K562 (cell line): ENCODE measurements at regions not wholly inside any gene's neighbourhood (a gene's known extent, or its start where the extent isn't known, plus 50 kb on each side); places are given as distances from the start of the nearest gene placed in this dataset.
A peak's percentile ranks its signal among the peaks of the same experiment; 100 is the strongest.

Experiments used
- ATAC-seq: fragments of 200-7000 bp; cut with Tn5 transposase; 3 replicates; pipeline ENCODE4 v1.9.1; 2020; ENCODE audit warnings: moderate library complexity
- BruUV-seq: library from RNA; stranded (reverse); fragments of 400-500 nt; replicated peaks from 2 replicates; lab custom pipeline; 2021; lab: Mats Ljungman, UMichigan
- CTCF ChIA-PET: fragments of 300-600 bp; formaldehyde crosslinking; extraction: SDS; loops from one replicate; lab custom pipeline; 2021; ENCODE audit warnings: low intra/inter-chr PET ratio; lab: Yijun Ruan, JAX
- POLR2A ChIA-PET: fragments of 300-600, 350-650 bp; sonication (Branson Sonifier 250); formaldehyde crosslinking; extraction: SDS; loops from one replicate; lab custom pipeline; 2021; ENCODE audit warnings: antibody characterized with exemption, inconsistent platforms; lab: Yijun Ruan, JAX
- DNase-seq, 4 experiments: peaks; one replicate each; pipeline versions ENCODE4 v3.0.0 to v3.0.0-alpha.2; 2011 to 2018; ENCODE audit warnings: low spot score in 3 of 4, mixed read lengths in 3 of 4; ENCODE audit errors: extremely low read depth in 1 of 4
- FAIRE-seq: peaks from 2 replicates; lab custom pipeline; 2011; peaks lifted over from hg19 to GRCh38; lab: Jason Lieb, UNC
- H2AFZ ChIP-seq: 2 replicates; pipeline ENCODE4 v1.6.0; 2011; ENCODE audit warnings: low read depth, low read length, control low read depth, inconsistent platforms
- H3K27ac ChIP-seq: fragments of 200-600 bp; 3 replicates; pipeline ENCODE4 v1.8.0; 2011; ENCODE audit warnings: low read depth, mild to moderate bottlenecking, control low read depth, inconsistent platforms, low read length, moderate library complexity, mixed read lengths; ENCODE audit errors: extremely low read depth
- H3K27me3 ChIP-seq, 2 experiments: fragments of 300-600 bp in 1 of 2; 2 replicates in 1 of 2; 3 replicates in 1 of 2; pipeline versions ENCODE4 v1.6.0 to v1.8.0; 2011; ENCODE audit warnings: inconsistent platforms in 2 of 2, low read length in 2 of 2, mild to moderate bottlenecking in 1 of 2, mixed read lengths in 1 of 2, moderate library complexity in 1 of 2; ENCODE audit not compliant: control insufficient read depth in 2 of 2, insufficient read depth in 2 of 2
- H3K36me3 ChIP-seq: fragments of 300-600 bp; 3 replicates; pipeline ENCODE4 v1.8.0; 2011; ENCODE audit warnings: mild to moderate bottlenecking, low read length, inconsistent platforms; ENCODE audit not compliant: control insufficient read depth, insufficient read depth
- H3K4me1 ChIP-seq, 2 experiments: fragments of 200-600 bp in 1 of 2; replicated peaks in 1 of 2; 2 replicates in 1 of 2; 3 replicates in 1 of 2; pipeline versions ENCODE4 v1.5.1 to v1.8.0; 2011; ENCODE audit warnings: inconsistent platforms in 2 of 2, low read length in 2 of 2, mild to moderate bottlenecking in 1 of 2, mixed read lengths in 1 of 2, moderate library complexity in 1 of 2; ENCODE audit not compliant: control insufficient read depth in 2 of 2, insufficient read depth in 2 of 2
- H3K4me2 ChIP-seq: 2 replicates; pipeline ENCODE4 v1.6.1; 2011; ENCODE audit warnings: low read length, control low read depth, inconsistent platforms, mixed read lengths; ENCODE audit not compliant: insufficient read depth
- H3K4me3 ChIP-seq: fragments of 200-600 bp; sonication (generic), shearing (Covaris generic); 2 replicates; pipeline ENCODE4 v1.5.1; 2016; ENCODE audit warnings: control low read depth, inconsistent platforms
- H3K79me2 ChIP-seq: fragments of 200-600 bp; 3 replicates; pipeline ENCODE4 v1.8.0; 2011; ENCODE audit warnings: low read length, inconsistent platforms; ENCODE audit not compliant: control insufficient read depth, insufficient read depth
- H3K9ac ChIP-seq, 2 experiments: 2 replicates each; pipeline versions ENCODE4 v1.6.0 to v1.6.1; 2011; ENCODE audit warnings: low read depth in 2 of 2, low read length in 2 of 2, control low read depth in 1 of 2, inconsistent platforms in 1 of 2, mild to moderate bottlenecking in 1 of 2, mixed read lengths in 1 of 2; ENCODE audit not compliant: insufficient read depth in 1 of 2
- H3K9me1 ChIP-seq: one replicate; pipeline ENCODE4 v1.6.0; 2011; ENCODE audit warnings: inconsistent platforms, mild to moderate bottlenecking, low read length, moderate library complexity; ENCODE audit not compliant: control insufficient read depth, insufficient read depth
- H3K9me3 ChIP-seq: replicated peaks from 2 replicates; pipeline ENCODE4 v1.5.1; 2011; ENCODE audit warnings: low read depth, low read length, inconsistent platforms; ENCODE audit not compliant: control insufficient read depth, insufficient read depth
- H4K20me1 ChIP-seq: replicated peaks from 2 replicates; pipeline ENCODE4 v1.6.1; 2011; ENCODE audit warnings: low read length, inconsistent platforms, mixed read lengths; ENCODE audit not compliant: control insufficient read depth, insufficient read depth
- FOSL1 ChIP-seq: fragments of 200-800 bp; sonication (Bioruptor generic); conservative IDR thresholded peaks from 2 replicates; pipeline ENCODE4 v1.6.1; 2016; ENCODE audit warnings: missing genetic modification characterization, missing compliant biosample characterization
- GABPB2 ChIP-seq: fragments of 250-450 bp; sonication (Bioruptor Pico); conservative IDR thresholded peaks from 2 replicates; pipeline ENCODE4 v1.5.1; 2021; ENCODE audit warnings: mild to moderate bottlenecking
- HDAC3 ChIP-seq: fragments of 450-650 bp; IDR thresholded peaks from 2 replicates; pipeline ENCODE4 v1.6.1; 2018; ENCODE audit warnings: borderline replicate concordance, mild to moderate bottlenecking, moderate library complexity; ENCODE audit not compliant: partially characterized antibody
- MTF1 ChIP-seq: fragments of 250-450 bp; sonication (Bioruptor Pico); IDR thresholded peaks from 2 replicates; pipeline ENCODE4 v1.9.0; 2021; ENCODE audit warnings: moderate library complexity, mild to moderate bottlenecking, inconsistent platforms, borderline replicate concordance
- NCOR1 ChIP-seq: fragments of 450-650 bp; IDR thresholded peaks from 2 replicates; pipeline ENCODE4 v1.6.1; 2016; ENCODE audit warnings: mild to moderate bottlenecking, moderate library complexity
- NFXL1 ChIP-seq: fragments of 450-650 bp; formaldehyde crosslinking; IDR thresholded peaks from 2 replicates; pipeline ENCODE4 v1.4.0; 2021; ENCODE audit warnings: mild to moderate bottlenecking
- POLR2AphosphoS2 ChIP-seq: IDR thresholded peaks from 2 replicates; pipeline ENCODE4 v1.6.1; 2012; ENCODE audit warnings: low read length, improper control_type of control experiment
- RBM34 ChIP-seq: fragments of 200-400 bp; formaldehyde crosslinking; IDR thresholded peaks from 2 replicates; pipeline ENCODE4 v1.6.1; 2018; ENCODE audit warnings: low read length, borderline replicate concordance; ENCODE audit not compliant: insufficient read depth
- RFX1 ChIP-seq: fragments of 450-650 bp; IDR thresholded peaks from 2 replicates; pipeline ENCODE4 v1.6.1; 2016; ENCODE audit warnings: mild to moderate bottlenecking, moderate library complexity
- SPI1 ChIP-seq: IDR thresholded peaks from 2 replicates; pipeline ENCODE4 v1.6.1; 2011; ENCODE audit warnings: low read depth, low read length, control low read depth, borderline replicate concordance
- ZNF197 ChIP-seq: fragments of 200-800 bp; sonication (Bioruptor generic); IDR thresholded peaks from 2 replicates; pipeline ENCODE4 v1.6.1; 2016; ENCODE audit warnings: low read depth, missing genetic modification characterization, missing compliant biosample characterization
- ZNF354B ChIP-seq: fragments of 250-450 bp; sonication (Bioruptor Pico); IDR thresholded peaks from 2 replicates; pipeline ENCODE4 v1.4.0; 2020
- ZNF699 ChIP-seq: fragments of 250-450 bp; sonication (Bioruptor Pico); IDR thresholded peaks from 2 replicates; pipeline ENCODE4 v1.8.0; 2021; ENCODE audit warnings: mild to moderate bottlenecking, moderate library complexity; ENCODE audit not compliant: insufficient replicate concordance
- WGBS: fragments of 100-300 bp; shearing (Covaris generic); methylation state at CpG from one replicate; pipeline ENCODE4 v1.1.6; 2016; ENCODE audit warnings: low coverage, mixed read lengths; ENCODE audit not compliant: insufficient coverage; ENCODE audit errors: missing lambda C conversion rate; 5-methylcytosine and 5-hydroxymethylcytosine counted together
- in situ Hi-C: fragments of 300-500 bp; cut with MboI; formaldehyde crosslinking; loops from 4 replicates; pipeline ENCODE4 v1.15.0; 2018; ENCODE audit warnings: inconsistent platforms, mixed read lengths
- intact Hi-C: fragments of 100-400 bp; cut with micrococcal nuclease; formaldehyde crosslinking; loops from 2 replicates; pipeline ENCODE4 v1.14.2; 2022
- TF ChIP-seq, protein P1 (sequence below): sonication (generic); formaldehyde crosslinking; IDR thresholded peaks from 2 replicates; pipeline ENCODE4 v1.8.0; 2022; ENCODE audit warnings: mild to moderate bottlenecking, missing genetic modification reagents, borderline replicate concordance
- TF ChIP-seq, protein P2 (sequence below): sonication (generic); formaldehyde crosslinking; IDR thresholded peaks from 2 replicates; pipeline ENCODE4 v1.8.0; 2023; ENCODE audit warnings: mild to moderate bottlenecking, missing genetic modification reagents
- TF ChIP-seq, protein P3 (sequence below), 2 experiments: fragments of 450-650 bp; conservative IDR thresholded peaks; 2 replicates each; pipeline ENCODE4 v1.6.1; 2017; ENCODE audit warnings: mild to moderate bottlenecking in 2 of 2, moderate library complexity in 2 of 2

DNA sequence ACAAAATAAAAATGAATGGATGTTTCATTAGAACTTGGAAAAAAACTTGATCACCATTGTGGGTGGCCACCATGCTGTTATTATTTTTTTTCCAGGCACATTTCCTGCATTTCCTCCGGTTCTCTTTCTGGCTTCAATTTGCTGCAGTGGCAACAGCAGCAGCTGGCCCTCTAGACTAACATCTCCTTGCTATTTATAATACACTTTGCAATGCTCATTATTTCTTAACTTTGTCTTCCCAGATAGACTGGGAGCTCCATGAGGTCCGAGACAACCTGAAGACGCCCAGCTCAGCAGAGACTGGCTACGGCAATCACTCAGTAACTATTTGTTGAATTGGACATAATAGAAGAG, 53.4 kb upstream of the ATP5PO start (continued):
- TF ChIP-seq, protein P1, sequence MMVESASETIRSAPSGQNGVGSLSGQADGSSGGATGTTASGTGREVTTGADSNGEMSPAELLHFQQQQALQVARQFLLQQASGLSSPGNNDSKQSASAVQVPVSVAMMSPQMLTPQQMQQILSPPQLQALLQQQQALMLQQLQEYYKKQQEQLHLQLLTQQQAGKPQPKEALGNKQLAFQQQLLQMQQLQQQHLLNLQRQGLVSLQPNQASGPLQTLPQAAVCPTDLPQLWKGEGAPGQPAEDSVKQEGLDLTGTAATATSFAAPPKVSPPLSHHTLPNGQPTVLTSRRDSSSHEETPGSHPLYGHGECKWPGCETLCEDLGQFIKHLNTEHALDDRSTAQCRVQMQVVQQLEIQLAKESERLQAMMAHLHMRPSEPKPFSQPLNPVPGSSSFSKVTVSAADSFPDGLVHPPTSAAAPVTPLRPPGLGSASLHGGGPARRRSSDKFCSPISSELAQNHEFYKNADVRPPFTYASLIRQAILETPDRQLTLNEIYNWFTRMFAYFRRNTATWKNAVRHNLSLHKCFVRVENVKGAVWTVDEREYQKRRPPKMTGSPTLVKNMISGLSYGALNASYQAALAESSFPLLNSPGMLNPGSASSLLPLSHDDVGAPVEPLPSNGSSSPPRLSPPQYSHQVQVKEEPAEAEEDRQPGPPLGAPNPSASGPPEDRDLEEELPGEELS (CRISPR knock-in tag) = no peak
- TF ChIP-seq MTF1 (CRISPR knock-in tag) = no peak
- no peak for TF ChIP-seq HDAC3

DNA sequence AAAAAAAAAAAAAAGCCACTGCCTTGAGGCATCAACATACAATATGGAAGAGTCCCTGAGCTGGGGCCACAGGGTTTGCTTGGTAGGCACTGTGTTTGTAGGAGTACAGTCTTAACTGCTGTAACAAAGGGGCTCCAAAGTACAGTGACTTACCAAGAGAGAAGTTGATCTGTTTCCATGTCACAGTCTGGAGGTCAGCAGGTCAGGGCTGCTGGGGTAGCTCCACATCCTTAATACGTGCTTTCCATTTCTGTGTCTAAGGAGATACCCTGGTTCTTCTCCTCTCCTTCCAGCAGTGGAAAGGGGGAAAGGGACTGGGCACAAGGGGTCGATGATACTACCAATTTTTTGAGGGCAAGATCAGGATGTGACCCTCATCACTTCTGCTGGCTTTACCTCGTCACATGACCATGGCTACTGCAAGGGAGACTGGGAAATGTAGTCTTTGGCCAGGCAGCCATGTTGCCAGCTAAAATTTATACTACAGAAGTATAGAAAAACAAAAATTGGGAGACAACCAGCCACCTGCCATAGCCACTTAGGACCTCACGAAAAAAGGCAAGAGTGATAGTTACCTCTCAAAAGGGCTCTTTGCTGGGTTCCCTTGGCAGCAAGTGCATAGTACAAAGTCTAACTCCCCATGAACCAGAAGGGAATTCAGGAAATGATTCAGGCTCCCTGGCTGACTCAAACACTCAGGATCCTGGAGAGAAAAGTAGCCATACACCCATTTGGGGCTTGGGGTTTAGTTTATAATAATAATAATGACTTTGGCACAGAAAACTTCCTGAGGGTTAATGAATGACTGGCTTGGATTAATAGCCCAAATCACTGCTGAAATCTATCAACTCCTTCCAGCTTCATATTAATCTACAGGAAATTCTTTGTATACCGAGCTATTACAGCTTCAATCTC, 52.7 kb upstream of the ATP5PO start:
- Histone ChIP-seq H3K4me1 (peaks cover 0 to 44% of the 10 kb centered on the region in 2 experiments; a peak in 4 of 5 replicates), H3K9me1 (no peaks in the 10 kb centered on the region), H3K27me3 (no peaks in the 10 kb centered on the region), H3K9me3 (no peaks in the 10 kb centered on the region), H3K4me2 (peak overlapping the region; percentile 64), H2AFZ (peak overlapping the region; percentile 83), H3K36me3 (no peaks in the 10 kb centered on the region), H3K4me3 (no peak overlapping the region), H3K79me2 (no peaks in the 10 kb centered on the region), H3K27ac (no peak overlapping the region), H3K9ac (no peak overlapping the region), H4K20me1 (no peaks in the 10 kb centered on the region)
- ChIA-PET POLR2A (interaction anchor here (0.9 to 1.7 kb wide), 6 partner anchors 9 to 44 kb away, joined by 3 to 8 read pairs (median 4); no protein-coding TSS in a partner anchor), CTCF (no interaction called here)
- FAIRE-seq = peak; percentile 87
- BruUV-seq = no TSS peak
- in situ Hi-C loops (no loop called here), intact Hi-C loops (no loop called here)
- WGBS = 25% methylated on average over 5 of the region's 5 CpGs
- peak; percentile 94 for ATAC-seq
- peak; percentile 56 to 68 (median 60) for DNase-seq
- no peak for TF ChIP-seq ZNF197 (CRISPR knock-in tag)
- TF ChIP-seq RBM34 = no peak
- TF ChIP-seq RFX1 = no peak
- TF ChIP-seq ZNF699 = no peak
- TF ChIP-seq POLR2AphosphoS2 = no peak
- TF ChIP-seq ZNF354B (CRISPR knock-in tag) = no peak
- TF ChIP-seq, protein P2, sequence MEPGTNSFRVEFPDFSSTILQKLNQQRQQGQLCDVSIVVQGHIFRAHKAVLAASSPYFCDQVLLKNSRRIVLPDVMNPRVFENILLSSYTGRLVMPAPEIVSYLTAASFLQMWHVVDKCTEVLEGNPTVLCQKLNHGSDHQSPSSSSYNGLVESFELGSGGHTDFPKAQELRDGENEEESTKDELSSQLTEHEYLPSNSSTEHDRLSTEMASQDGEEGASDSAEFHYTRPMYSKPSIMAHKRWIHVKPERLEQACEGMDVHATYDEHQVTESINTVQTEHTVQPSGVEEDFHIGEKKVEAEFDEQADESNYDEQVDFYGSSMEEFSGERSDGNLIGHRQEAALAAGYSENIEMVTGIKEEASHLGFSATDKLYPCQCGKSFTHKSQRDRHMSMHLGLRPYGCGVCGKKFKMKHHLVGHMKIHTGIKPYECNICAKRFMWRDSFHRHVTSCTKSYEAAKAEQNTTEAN (CRISPR knock-in tag) = no peak
- TF ChIP-seq NFXL1 (CRISPR knock-in tag) = no peak
- TF ChIP-seq GABPB2 (CRISPR knock-in tag) = no peak
- TF ChIP-seq, protein P3, sequence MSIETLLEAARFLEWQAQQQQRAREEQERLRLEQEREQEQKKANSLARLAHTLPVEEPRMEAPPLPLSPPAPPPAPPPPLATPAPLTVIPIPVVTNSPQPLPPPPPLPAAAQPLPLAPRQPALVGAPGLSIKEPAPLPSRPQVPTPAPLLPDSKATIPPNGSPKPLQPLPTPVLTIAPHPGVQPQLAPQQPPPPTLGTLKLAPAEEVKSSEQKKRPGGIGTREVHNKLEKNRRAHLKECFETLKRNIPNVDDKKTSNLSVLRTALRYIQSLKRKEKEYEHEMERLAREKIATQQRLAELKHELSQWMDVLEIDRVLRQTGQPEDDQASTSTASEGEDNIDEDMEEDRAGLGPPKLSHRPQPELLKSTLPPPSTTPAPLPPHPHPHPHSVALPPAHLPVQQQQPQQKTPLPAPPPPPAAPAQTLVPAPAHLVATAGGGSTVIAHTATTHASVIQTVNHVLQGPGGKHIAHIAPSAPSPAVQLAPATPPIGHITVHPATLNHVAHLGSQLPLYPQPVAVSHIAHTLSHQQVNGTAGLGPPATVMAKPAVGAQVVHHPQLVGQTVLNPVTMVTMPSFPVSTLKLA (conservative IDR thresholded peaks at IDR 0.05) = no peak
- TF ChIP-seq FOSL1 = peak; percentile 50
- TF ChIP-seq SPI1 = no peak
- TF ChIP-seq NCOR1 = no peak
